ENCODE measurements at regions not wholly inside any gene's neighbourhood (a gene's known extent, or its start where the extent isn't known, plus 50 kb on each side); places are given as distances from the start of the nearest gene placed in this dataset.

DNA sequence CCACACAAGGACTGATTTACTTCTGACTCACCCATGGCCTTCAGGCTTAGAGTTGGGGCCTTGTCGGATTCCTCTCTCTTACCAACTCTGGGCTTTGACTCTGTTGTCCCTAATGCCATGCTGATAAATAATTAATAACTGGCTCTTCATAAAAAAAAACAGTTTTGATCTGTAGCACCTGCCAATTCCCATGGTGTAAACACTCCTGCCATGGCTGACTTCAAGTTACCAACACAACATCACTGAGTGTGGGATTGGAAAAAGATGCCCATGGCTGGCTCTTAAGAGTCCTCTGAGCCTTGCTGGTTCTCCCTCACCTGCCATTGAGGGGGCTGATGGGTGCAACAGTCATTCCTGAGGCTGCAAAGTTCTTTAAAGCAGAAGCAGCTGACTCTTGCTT lies 104.8 kb downstream of the KIF26A start:
- TF ChIP-seq CTCF (IDR thresholded peaks at IDR 0.05; ENCODE audit: borderline replicate concordance, extremely low read depth, low read length, poor library complexity, severe bottlenecking): no peak
- no peak for TF ChIP-seq EZH2 (IDR thresholded peaks at IDR 0.05; ENCODE audit: borderline replicate concordance, low read depth, low read length, severe bottlenecking)
